Femur (tissue), 1 donor: ENCODE measurements at regions not wholly inside any gene's neighbourhood (a gene's known extent, or its start where the extent isn't known, plus 50 kb on each side); places are given as distances from the start of the nearest gene placed in this dataset.
"Not testable (repeated sequence)": the region's sequence is repeated elsewhere in the genome, so short reads cannot be mapped to it uniquely, and the experiment has no call there.

Experiments
- DNase-seq: peaks from one replicate; pipeline ENCODE4 v3.0.0-alpha.2; 2017

DNA sequence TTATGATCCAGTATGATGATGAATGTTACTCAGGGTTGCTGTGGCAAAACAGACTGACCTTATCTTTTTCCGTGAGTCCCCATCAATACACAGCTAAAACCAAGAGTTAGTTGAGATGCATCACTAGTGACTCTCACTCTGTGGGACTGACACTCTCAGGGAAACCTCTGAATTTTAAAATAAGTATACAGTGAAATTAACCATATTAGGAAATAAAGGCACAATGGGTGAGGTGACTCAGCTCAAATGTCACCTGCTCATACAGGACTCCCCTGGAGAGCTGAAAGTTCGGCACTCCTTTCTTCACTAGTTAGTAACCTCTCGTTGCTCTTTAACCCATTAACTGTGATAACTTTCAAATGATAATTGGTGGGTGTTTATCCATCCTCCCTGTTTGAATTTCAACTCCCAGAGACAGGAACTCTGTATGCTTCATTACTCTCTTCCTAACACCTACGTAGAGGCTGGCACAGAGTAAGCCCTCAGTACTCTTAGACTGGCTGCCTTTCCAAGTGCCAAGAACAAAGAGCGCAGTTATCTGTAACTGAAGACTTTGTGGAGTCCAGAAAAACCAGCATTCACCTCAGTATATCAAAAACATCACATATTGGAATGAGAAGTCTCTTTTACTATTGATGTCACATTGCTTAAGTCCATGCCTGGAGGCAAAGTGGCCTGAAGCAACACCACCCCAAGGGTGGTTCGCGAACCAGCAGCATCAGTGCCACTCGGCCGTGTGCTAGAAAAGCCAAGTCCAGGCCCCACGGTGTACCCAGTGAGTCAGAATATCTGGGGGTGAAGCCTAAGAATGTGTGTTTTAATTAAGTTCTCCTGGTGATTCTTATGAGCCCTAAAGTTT, 91.1 kb downstream of the NIBAN1 start:
- no peak for DNase-seq

DNA sequence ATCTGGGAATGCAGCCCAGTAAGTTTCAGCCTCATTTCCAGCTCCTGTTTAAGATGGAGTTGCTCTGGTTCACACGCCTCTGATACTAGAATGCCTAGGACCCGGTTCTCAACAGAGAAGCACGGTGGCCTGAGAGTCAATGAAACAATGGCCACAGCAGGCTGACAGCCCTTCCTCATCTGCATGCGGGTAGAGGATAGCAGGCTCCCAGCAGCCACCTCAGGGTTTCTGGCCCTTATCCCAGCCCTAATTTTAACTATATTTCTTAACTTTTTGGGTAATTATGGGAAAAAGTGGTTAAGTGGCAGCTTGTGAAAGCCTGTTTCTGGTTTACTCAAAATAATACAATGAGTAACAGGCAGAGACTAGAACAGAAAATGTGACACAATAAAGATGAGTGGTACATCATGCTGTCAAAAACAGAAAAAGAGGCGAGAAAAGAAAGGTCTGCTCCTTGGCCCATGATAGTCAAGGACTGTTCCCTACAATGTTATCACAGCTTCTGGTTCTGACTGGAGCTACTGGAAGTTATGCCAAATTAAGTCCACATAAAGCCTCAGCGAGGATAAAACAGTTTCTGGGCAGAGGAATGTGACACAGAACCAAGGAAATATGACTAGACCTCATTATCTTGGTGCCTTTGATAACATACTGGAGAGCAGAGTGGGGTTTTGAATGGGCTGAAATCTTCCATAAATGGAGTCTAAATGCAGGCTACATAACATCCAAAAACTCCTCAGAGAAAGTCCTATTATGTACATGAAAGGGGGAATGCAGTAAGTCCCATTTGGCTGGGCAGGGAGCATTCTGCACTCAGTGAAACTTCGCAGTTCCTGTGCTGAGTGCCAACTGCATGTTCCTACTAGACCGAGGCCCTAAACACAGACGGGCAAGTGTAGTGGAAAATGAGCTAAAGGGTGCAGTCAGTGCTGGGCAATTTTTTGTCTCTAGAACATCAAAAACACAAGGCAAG, 92.1 kb downstream of the NIBAN1 start:
- peak; percentile 32 for DNase-seq

DNA sequence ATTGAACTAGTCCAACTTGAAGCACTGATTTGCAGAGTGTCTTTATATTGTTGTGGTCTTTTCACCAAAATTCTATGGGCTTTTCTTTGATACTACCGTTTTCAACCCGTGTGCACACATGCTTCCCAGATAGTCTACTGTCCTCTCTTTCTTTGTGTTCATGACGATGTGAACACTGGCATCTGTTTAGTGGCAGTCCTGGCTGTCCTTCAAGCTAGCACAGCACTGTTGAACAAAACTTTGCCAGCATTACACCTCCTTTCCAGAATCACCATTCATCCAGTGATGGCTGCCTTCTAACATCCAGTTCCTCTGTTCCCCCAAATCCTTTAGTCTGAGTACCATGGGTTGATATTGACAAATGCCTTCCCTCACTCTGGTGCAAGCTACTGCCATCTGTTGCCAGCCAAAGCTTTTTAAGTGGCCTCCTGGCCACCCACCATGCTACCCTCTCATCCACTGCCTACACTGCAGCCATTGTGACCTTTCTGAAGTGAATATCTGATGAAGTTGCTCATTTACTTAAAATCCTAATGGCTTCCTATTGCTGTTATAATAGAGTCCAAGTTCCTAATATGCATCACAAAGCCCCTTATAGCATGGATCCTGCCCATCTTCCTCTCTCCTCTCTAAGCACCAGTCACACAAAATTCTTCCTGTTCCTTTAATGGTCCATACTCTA, 94.3 kb downstream of the NIBAN1 start:
- no peak for DNase-seq

DNA sequence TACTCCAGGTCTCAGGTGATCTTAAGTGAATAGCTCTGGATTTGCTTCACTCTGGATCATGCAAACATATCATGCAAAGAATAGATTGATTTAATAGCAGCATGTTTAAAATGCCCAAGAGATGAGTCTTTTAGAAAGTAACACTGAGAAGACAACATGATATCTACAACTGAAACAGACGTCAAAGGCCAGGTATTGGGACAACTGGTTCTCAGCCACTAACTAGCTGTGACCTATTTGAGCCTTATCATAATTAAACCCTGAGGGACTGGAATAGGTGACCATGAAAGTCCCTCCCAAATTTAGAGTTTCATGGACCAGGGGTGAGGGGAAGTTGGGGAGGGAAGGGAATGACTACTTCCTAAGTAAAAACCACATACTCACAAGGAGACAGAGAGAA, 95.7 kb downstream of the NIBAN1 start:
- no peak for DNase-seq

DNA sequence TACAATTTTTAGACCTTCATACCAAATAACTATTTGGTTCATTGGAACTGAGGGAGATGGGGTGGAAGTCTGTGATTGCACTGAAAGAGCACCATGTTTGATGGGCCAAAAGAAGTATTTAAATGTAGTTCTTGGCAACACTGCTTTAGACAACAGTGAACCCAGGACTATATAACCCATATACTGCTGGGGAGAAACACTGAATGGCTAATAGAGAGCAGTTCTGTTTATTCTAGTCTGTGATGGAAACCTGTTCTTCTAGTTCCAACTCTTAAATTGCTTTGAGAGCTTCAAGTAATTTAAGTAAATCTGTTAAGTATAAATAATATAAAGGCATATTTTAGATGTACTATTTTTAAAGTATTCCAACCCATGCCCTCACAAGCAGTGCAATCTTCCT, 96.3 kb downstream of the NIBAN1 start:
- DNase-seq = no peak

DNA sequence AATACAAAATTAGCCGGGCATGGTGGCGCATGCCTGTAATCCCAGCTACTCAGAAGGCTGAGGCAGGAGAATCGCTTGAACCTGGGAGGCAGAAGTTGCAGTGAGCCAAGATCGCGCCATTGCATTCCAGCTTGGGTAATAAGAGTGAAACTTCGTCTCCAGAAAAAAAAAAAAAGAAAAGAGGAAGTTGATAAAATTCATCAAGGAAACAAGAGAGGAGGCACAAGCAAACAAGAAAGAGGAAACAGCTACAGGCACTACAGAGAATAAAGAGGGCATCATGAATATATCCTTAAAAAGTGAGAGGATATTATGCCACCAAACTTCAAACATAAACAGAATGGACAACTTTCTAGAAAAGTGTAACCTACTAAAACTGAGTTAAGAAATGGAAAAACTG, 98.3 kb downstream of the NIBAN1 start:
- not testable (repeated sequence) for DNase-seq

DNA sequence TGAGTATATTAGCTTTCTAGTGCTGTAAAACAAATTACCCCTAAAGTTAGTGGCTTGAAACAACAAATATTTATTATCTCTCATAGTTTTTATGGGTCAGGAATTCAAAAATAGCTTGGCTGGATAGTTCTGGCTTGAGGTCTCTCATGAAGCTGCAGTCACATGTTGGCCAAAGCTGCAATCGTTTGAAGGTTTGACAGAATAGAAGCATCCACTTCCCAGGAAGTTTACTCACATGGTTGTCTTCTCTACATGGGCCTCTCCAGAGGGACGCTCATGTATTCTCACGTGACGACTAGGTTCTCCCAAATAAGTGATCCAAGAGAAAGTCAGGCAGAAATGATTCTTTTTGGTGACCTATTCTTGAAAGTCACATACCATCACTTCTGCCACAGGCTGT, 99.1 kb downstream of the NIBAN1 start:
- DNase-seq = no peak

DNA sequence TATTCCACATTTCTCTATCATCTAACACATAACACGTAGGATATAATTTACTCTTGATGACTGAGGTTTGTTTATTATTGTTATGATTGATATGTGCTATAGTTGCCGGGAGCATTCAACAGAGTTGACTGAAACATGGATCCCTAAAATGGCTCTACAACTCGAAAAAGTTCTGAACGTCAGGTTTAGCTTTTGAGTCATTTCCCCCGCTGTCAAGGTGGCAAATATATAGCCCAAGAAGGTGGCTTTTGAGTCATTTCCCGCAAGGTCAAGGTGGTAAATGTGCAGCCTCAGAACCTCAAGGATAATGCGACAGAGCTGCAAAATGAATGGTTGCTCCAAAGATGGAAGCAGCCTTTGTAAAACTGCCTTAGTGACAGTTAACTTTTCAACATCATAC, 104.0 kb downstream of the NIBAN1 start:
- DNase-seq = no peak

DNA sequence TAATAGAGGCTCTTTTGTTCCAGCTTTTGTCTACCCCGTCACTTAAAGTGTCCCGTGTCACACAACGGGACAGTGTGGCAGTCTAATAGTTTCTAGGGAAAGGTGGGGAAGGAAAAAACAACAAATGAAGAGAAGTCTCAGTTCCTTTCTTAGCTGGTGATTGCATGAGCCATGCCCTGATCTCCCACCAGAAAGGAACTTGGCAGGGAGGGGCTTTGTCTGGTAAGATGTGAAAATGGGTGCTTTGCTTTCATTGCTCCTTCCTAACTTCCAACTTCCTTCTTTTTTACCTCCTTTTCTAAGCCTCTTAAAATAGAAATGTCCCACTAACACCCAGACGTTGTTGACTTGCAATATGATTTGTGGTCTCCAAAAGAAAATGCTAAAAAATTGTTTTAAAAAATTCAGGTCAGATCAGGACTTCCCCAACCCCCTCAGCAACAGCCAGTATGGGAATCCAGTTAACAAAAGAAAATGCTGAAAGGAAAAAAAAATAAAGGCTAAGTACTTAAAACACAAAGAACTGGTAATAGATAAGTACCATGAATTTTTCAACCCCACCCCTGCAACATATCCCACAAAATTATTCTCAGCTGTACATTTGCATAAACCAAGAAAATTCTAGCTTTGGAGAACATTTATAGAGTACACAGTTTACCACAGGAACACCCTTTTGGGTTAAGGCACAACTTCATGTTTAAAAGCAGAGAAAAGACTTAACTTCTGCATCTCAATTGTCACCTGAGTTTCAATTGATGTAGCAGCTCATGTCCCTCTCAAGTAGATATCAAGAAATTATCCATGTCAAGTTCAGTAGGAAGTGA, 106.2 kb downstream of the NIBAN1 start:
- no peak for DNase-seq

DNA sequence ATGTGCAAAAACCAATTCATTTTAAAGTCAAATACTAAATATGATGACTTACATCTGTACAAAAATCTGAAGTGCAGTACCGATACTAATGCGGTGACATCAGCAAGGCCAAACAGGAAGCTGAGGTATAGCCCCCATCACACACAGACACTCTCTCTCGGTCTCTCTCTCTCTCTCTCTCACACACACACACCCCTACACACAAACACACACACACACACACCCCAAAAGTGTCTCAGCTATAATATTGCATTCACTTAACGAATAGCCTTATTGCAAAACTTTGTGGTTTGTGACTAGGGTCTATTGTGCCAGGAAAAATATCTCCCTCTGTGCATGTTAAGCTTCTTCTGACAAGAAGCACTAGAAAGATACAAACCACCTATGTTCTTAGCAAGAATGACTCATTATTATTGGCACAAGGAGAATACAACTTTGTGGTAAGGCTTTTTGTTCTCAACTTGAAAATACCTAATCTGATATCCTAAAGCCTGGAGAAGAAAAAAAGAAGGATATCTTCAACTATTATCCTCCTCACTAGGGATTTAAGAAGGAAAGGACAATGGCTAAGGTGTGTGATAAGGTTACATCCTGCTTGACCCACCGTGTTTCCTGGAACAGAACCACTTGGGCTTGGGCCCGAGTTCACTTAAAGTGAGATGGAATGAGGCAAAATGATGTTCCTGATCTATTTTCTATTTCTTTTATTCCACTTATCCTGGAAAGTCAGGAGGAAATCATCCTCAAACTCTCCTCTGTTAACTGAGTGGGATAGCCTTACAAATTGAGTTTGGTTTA, 107.1 kb downstream of the NIBAN1 start:
- no peak for DNase-seq

DNA sequence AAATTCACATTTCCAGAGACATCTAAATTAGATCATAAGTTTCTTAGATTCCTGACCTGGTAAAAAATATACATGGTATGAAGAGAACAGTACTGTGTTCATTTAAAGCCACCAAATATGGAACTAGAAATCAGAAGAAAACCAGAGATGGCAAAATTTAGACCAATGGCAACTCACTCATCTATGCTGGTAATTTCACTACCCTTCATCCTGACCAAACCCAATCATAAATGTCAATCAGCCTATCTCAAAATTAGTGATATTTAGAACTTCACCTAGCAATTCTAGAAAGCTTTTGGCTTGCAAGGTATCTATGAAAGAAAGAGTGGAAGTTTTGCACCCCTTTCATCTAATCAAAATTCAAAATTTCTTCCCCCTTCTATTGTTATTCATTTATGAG, 107.7 kb downstream of the NIBAN1 start:
- no peak for DNase-seq

DNA sequence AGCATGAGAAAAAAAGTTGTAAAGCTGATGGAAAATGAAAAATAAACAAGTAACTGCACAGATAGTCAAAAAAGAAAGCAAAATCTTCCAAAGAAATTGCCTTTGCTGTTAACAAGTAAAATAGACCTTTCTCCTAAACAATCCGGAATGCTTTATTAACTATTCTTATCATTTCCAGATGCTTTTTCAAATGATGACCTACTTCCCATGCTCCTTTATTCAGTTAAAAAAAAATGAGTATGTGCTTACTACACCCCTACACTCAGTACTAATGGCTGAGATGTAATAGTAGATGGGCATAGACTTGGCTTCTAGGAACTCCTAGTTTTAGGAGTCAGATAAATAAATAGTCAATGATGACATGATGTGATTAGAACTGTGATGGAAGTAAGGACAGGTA, 108.5 kb downstream of the NIBAN1 start:
- DNase-seq = no peak

DNA sequence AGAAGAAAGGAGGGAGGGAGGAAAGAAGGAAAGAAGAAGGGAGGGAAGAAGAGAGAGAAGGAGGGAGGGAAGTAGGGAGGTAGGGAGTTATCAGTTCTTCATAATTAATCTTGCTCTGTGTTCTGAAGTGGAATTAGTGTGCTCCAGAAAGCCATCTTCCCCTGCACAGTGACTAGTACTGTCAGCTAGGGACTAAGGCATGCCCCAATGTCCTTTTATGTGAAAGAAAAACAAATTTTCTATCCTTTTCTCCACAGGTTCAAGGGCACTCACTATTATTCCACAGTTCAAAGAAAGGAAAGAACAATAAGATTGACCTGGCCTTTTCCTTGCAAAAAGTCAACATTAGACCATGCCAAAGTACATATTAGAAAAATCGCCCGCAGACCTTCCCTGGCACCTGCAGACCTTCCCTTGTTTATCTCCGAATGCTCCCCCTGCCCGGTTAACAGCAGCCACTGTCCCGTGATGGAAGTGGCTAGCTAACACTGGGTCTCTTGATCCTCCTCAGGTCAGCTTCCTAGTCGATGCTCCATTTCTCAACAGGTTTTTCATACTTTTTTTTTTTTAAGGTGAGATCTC, 107.2 kb upstream of the EDEM3 start:
- DNase-seq = no peak

DNA sequence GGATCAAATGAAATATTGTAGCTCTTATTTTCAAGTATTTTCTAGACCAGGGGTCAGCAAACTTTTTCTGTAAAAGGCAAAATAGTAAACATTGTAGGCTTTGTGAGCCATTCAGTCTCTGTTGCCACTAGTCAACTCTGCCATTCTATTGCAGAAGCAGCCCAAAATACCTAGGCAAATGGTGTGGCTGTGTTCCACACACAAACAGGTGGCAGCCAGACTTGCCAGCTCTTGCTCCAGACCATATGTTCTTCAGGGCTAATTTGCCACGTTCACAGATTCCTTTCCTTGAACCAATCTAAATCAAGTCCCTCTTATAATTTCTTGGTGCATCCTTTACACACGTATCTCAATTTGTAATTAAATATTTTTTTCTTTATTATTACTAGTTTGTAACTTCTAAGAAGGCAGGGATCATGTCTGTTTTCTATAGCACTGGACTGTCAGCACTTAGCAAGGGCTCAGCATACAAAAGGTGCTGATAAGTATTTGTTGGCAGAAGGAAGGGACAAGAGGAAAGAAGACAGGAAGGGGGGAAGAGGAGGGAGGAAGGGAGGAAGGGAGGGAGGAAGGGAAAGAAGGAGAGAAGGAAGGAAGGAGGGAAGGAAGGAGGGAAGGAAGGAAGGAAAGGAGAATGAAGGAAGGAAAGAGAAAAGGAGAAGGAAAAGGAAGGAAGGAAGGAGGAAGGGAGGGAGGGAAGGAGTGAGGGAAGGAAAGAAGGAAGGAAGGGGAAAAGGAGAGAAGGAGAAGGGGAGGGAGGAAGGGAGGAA, 106.5 kb upstream of the EDEM3 start:
- peak; percentile 40 for DNase-seq

DNA sequence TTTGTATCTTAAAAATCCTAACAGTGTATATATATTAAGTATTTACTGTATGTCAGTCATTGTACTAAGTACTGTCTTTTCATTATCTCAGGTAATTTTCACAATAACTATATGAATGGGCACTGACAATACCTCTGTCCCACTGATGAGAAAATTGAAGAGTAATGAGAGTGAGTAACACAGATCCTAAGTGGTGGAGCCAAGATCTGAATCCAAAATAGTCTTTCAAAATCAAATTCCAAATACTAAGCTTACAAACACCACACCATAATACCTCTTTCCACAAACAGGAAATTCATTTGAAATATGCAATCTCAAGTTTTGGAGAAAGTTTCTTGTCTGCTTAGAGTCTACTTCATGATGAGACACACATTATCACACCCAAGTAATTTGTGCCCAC, 105.9 kb upstream of the EDEM3 start:
- no peak for DNase-seq

DNA sequence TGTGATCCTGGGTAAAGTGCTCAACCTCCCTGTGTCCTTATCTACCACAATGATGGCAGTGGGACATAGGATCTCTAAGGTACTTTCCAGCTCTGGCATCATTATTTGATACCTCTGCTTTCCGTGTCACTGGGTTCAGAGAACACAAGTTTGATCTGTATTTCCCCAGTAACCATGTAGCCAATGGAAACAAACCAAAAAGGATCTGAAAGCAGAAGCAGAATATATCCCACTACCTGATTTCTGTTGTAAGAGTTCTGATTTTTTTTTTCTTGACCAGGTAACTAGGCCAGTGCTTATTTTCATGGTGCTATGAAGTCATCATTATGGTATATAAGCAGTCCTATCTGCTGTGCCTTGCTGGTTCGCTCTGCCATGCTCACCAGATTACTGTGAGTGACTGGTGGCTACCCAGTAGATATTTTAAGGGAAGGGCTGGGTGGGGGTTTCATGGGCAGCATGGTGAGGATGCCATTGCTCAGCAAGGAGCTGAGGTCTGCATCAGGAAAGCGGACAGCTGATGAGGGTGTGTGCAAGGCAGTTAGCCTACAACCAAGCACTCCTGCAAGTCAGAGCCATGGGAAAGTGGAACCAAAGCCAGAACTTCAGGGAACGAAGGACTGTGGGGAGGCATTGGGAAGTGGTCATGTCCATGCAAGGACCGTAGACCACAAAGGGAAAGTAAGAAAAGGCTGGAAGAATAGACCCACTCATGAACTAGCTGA, 104.9 kb upstream of the EDEM3 start:
- no peak for DNase-seq

DNA sequence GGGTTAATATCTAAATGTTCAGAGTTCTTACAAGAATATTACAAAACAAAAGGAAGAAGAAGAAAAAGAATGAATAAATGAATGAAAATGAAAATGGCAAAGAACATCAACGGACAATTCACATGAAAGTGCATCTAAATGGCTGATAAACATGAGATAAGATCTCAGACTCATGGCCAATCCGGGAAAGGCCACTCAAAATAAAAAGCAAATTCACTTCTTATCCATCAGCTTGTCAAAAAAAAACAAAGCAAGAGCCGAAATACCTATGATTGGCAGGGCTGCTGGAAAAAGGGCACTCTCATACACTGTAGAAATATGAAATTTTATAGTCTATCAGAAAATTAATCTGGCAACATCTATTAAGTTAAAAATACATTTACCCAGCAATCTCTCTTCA, 103.6 kb upstream of the EDEM3 start:
- DNase-seq = no peak

DNA sequence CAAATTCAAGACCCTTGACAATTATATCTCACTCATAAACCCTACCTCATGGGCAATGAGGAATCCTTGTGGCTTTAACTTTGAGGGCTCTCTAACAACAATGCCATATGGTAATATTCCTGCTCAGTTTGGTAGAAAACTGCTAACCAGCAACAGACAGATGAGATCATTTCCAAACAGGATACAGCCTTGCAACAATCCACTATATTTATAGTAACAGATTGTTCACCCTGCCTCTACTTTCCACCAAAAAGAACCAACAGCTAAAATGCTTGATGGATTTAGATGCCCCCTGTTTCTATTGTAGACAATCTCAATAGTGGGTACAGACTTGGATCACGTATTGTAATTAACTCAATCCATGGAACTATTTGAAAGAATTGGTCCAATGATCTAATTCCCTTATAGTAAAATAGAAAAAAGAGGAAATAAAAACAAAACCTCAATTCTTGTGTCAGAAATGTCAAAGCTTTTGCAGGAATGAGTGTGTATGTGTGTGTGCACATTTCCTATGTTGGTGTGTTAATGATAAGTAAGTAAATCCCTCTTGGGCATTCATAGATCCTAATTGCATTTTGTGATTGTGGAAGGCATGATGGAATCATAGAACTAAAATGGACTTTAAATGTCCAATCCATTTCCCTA, 100.0 kb upstream of the EDEM3 start:
- DNase-seq = no peak

DNA sequence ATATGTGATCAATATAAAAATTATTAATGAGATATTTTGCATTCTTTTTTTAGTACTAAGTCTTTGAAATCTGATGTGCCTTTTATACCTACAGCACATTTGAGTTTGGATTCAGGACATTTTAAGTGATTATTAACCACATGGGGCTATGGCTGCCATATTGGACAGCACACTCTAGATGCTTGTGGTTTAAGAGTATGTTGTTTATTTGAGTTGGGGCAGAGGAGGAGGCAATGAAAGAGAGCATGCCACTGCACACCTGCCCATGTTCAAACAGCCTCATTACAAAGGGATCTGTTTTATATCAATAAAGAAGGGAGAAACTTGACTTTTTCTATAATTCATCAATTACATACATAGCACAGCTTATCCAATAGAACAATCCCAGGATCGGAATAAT, 99.4 kb upstream of the EDEM3 start:
- no peak for DNase-seq
